Adrenal gland (tissue), 9 donors: ENCODE measurements at regions not wholly inside any gene's neighbourhood (a gene's known extent, or its start where the extent isn't known, plus 50 kb on each side); places are given as distances from the start of the nearest gene placed in this dataset.

Source experiments
- DNase-seq, 7 donors: peaks; one replicate each; pipeline ENCODE4 v3.0.0-alpha.2; 2019 to 2020
- H3K27ac ChIP-seq, 5 donors: fragments of 200-600 bp; sonication (generic) in 4 of 5; 1 replicate in 3 of 5; 2 replicates in 2 of 5; pipeline versions ENCODE4 v1.5.1 to v1.8.0; 2016 to 2020; ENCODE audit warnings: mild to moderate bottlenecking in 1 of 5
- H3K27me3 ChIP-seq: fragments of 200-600 bp; 2 replicates; pipeline ENCODE4 v1.8.0; 2021
- H3K36me3 ChIP-seq, 2 donors: fragments of 200-600 bp; replicated peaks in 1 of 2; 1 replicate in 1 of 2; 2 replicates in 1 of 2; pipeline versions ENCODE4 v1.5.1 to v1.8.0; 2018 to 2022
- H3K4me1 ChIP-seq, 2 donors: fragments of 200-600 bp; replicated peaks in 1 of 2; 1 replicate in 1 of 2; 2 replicates in 1 of 2; pipeline versions ENCODE4 v1.5.1 to v1.8.0; 2018 to 2021
- H3K4me3 ChIP-seq, 4 donors: fragments of 200-600 bp; sonication (generic) in 3 of 4; one replicate each; pipeline ENCODE4 v1.5.1; 2016 to 2018
- H3K9me3 ChIP-seq, 3 donors: fragments of 200-600 bp; sonication (generic) in 1 of 3; replicated peaks in 1 of 3; 1 replicate in 2 of 3; 2 replicates in 1 of 3; pipeline versions ENCODE4 v1.5.1 to v1.8.0; 2016 to 2021
- CTCF ChIP-seq, 6 experiments: fragments of 450-650 bp in 4 of 6; fragments of 200-600 bp in 2 of 6; sonication (generic) in 1 of 6; IDR thresholded peaks; 1 replicate in 5 of 6; 2 replicates in 1 of 6; pipeline versions ENCODE4 v1.5.1 to v1.8.0; 2016 to 2021; ENCODE audit warnings: antibody characterized with exemption in 6 of 6, mild to moderate bottlenecking in 2 of 6, moderate library complexity in 1 of 6
- POLR2A ChIP-seq, 2 donors: fragments of 450-650 bp; IDR thresholded peaks; one replicate each; pipeline ENCODE4 v1.6.1; 2017; ENCODE audit warnings: antibody characterized with exemption in 2 of 2, mild to moderate bottlenecking in 2 of 2, moderate library complexity in 1 of 2
- WGBS, 4 donors: extraction: QIAGEN DNeasy Blood & Tissue Kit in 2 of 4; methylation state at CpG; one replicate each; pipeline versions ENCODE4 v1.1.5 to v1.1.7; 2013 to 2017; 5-methylcytosine and 5-hydroxymethylcytosine counted together
- intact Hi-C, 2 donors: fragments of 100-400 bp; cut with DNase I; formaldehyde crosslinking; loops; one replicate each; pipeline versions ENCODE4 v1.14.1 to v1.15.0; 2022 to 2023
- donor health status: healthy with polysubstance abuse.
- donor health status: Bipolar disorder and iron deficiency.
- donor health status: DM: yes; HTN: yes; CAD: no.
- donor health status: DM: no; HTN: no; CAD: no.
- donor health status: DM: no; HTN: no; CAD: no.

GRCh38 chr5:100249211-100249883 is 285.8 kb upstream of the FAM174A start:
- intact Hi-C loops: no loop called here
- Histone ChIP-seq H3K27me3 (no peaks in the 10 kb centered on the region), H3K36me3 (no peaks in the 10 kb centered on the region), H3K4me3 (no peak overlapping the region), H3K4me1 (no peaks in the 10 kb centered on the region), H3K27ac (no peak overlapping the region), H3K9me3 (no peaks in the 10 kb centered on the region)
- 81 to 91% (median 88%) methylated on average over 4 of the region's 4 CpGs for WGBS, 4 donors
- TF ChIP-seq POLR2A (IDR thresholded peaks at IDR 0.05) (no peak), CTCF (IDR thresholded peaks at IDR 0.05) (no peak)
- no peak for DNase-seq

- intact Hi-C loops: no loop called here
- H3K36me3 ChIP-seq: no peaks in the 10 kb centered on the region
- no peak overlapping the region for H3K27ac ChIP-seq
- no peak for TF ChIP-seq POLR2A (IDR thresholded peaks at IDR 0.05)
- no peak for TF ChIP-seq CTCF (IDR thresholded peaks at IDR 0.05)
- no peaks in the 10 kb centered on the region for H3K9me3 ChIP-seq
- 69 to 76% (median 72%) methylated on average over 3 of the region's 3 CpGs for WGBS, 4 donors
- no peaks in the 10 kb centered on the region for H3K4me1 ChIP-seq
- DNase-seq: no peak
- H3K27me3 ChIP-seq: no peaks in the 10 kb centered on the region
- no peak overlapping the region for H3K4me3 ChIP-seq
Observed at GRCh38 chr5:100232736-100233135, 302.4 kb upstream of the FAM174A start.

DNA sequence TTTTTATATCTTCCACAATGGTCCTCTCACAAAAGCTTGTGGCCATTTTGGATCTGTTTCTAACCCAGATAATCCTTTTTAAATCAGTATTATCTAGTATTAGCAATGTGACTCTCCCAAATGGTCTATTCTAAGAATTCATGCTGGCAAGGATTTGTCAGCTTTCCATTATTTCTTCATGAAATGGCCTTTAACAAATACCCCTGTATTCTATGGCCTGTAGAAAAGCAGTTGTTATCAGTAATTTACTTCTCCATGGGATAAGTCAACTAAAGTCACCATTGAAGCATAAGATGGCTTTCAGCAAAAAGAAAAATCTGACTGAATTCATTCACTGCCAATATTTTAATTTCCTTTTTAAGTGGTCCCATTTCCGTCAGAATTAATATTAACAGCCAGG is 346.4 kb upstream of the FAM174A start:
- Histone ChIP-seq H3K27ac (no peak overlapping the region), H3K4me3 (no peak overlapping the region), H3K27me3 (no peaks in the 10 kb centered on the region), H3K36me3 (no peaks in the 10 kb centered on the region), H3K4me1 (no peaks in the 10 kb centered on the region), H3K9me3 (no peaks in the 10 kb centered on the region)
- intact Hi-C loops: no loop called here
- DNase-seq: no peak
- no peak for TF ChIP-seq POLR2A (IDR thresholded peaks at IDR 0.05)
- no peak for TF ChIP-seq CTCF (IDR thresholded peaks at IDR 0.05)
- WGBS, 4 donors: 51 to 83% (median 67%) methylated on average over 1 of the region's 1 CpG

GRCh38 chr5:100188339-100188738 is 346.8 kb upstream of the FAM174A start:
- no peaks in the 10 kb centered on the region for H3K27me3 ChIP-seq
- TF ChIP-seq CTCF (IDR thresholded peaks at IDR 0.05): no peak
- no peak for TF ChIP-seq POLR2A (IDR thresholded peaks at IDR 0.05)
- no peaks in the 10 kb centered on the region for H3K9me3 ChIP-seq
- intact Hi-C loops: no loop called here
- H3K4me3 ChIP-seq: no peak overlapping the region
- no peak overlapping the region for H3K27ac ChIP-seq
- DNase-seq: no peak
- 55 to 68% (median 60%) methylated on average over 3 of the region's 3 CpGs for WGBS, 4 donors
- H3K36me3 ChIP-seq: no peaks in the 10 kb centered on the region
- no peaks in the 10 kb centered on the region for H3K4me1 ChIP-seq
